ENCODE measurements at regions not wholly inside any gene's neighbourhood (a gene's known extent, or its start where the extent isn't known, plus 50 kb on each side); places are given as distances from the start of the nearest gene placed in this dataset.

DNA sequence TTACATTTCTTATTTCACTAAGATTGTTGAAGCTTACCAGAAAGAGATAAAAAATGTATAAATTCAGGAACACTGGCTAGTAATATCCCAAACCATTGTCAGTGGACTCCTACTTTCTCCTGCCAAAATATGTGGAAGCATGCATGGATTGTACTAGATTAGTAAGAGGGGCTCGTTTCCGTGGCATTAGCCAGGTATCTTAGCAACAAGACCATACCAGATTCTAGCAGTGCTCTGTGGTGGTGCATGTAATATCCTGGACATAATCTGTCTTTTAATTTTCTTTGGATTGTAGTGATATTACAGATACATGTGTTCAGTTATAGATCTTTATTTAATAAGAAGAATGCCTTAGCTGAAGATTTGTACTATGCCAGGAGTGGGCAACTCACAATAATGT, 371.9 kb upstream of the PITX2 start:
- TF ChIP-seq, protein P1, sequence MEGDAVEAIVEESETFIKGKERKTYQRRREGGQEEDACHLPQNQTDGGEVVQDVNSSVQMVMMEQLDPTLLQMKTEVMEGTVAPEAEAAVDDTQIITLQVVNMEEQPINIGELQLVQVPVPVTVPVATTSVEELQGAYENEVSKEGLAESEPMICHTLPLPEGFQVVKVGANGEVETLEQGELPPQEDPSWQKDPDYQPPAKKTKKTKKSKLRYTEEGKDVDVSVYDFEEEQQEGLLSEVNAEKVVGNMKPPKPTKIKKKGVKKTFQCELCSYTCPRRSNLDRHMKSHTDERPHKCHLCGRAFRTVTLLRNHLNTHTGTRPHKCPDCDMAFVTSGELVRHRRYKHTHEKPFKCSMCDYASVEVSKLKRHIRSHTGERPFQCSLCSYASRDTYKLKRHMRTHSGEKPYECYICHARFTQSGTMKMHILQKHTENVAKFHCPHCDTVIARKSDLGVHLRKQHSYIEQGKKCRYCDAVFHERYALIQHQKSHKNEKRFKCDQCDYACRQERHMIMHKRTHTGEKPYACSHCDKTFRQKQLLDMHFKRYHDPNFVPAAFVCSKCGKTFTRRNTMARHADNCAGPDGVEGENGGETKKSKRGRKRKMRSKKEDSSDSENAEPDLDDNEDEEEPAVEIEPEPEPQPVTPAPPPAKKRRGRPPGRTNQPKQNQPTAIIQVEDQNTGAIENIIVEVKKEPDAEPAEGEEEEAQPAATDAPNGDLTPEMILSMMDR (IDR thresholded peaks at IDR 0.05) = no peak

DNA sequence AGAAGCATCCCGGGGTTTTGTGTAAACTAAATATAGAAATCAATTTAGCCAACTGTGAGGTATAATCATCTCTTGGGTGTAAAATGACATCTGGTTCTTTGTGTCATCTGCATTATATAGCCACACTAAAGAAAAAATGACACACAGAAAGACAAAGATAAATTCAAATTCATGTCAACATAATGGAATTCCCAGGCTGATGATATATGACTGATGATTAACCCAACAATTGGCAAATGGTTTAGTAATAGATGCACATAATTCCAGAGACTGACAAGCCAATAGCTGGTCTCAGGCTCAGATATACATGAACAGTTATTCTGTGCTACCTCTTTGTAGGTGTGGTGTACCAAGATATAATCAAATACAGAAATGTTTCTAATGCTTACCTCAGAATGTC, 375.4 kb upstream of the PITX2 start:
- no peak overlapping the region for H3K27ac ChIP-seq
- TF ChIP-seq, protein P1 (IDR thresholded peaks at IDR 0.05) = no peak
- no peaks in the 10 kb centered on the region for H3K27me3 ChIP-seq
- no peaks in the 10 kb centered on the region for H3K4me1 ChIP-seq
- ATAC-seq (no peak), DNase-seq (no peak)
- WGBS, 2 donors = 78 to 86% methylated on average over 1 of the region's 1 CpG
- no peaks in the 10 kb centered on the region for H3K36me3 ChIP-seq
- H3K9me3 ChIP-seq = no peaks in the 10 kb centered on the region
- intact Hi-C loops (cut with DNase I) = no loop called here
- no peak overlapping the region for H3K4me3 ChIP-seq

More for the DNA sequence above, 371.9 kb upstream of the PITX2 start:
- DNase-seq (no peak), ATAC-seq (no peak)
- Histone ChIP-seq H3K4me1 (no peaks in the 10 kb centered on the region), H3K36me3 (no peaks in the 10 kb centered on the region), H3K9me3 (no peaks in the 10 kb centered on the region), H3K27ac (no peak overlapping the region), H3K4me3 (no peak overlapping the region), H3K27me3 (no peaks in the 10 kb centered on the region)
- 42 to 47% methylated on average over 2 of the region's 2 CpGs for WGBS, 2 donors
- intact Hi-C loops (cut with DNase I) = no loop called here

DNA sequence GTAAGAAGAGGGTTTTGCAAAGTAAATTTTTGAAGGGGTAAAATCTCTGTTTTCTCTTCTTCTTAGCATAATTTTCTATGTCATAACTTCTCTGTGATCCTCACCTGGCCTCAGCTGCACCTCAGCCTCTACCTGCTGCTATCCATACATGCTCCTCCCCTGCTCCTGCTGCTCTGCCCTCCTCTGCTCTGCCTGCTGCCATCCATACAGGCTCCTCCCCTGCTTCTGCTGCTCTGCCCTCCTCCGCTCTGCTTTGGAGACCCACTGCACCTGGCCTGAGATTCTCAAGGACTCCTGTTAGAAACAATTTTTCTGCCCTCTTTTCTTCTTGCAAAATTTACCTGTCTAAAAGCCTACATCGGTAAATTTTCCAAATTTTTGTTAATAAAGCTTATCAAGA, 388.6 kb upstream of the PITX2 start:
- 63 to 85% methylated on average over 2 of the region's 2 CpGs for whole genome bisulfite sequencing, 2 donors
- Histone ChIP-seq H3K4me3 (no peak overlapping the region), H3K4me1 (no peaks in the 10 kb centered on the region), H3K9me3 (no peaks in the 10 kb centered on the region), H3K27ac (no peak overlapping the region), H3K27me3 (no peaks in the 10 kb centered on the region), H3K36me3 (no peaks in the 10 kb centered on the region)
- ATAC-seq = no peak
- TF ChIP-seq, protein P1 (IDR thresholded peaks at IDR 0.05) = no peak
- intact Hi-C loops (cut with DNase I) = no loop called here
- no peak for DNase-seq

GRCh38 chr4:111013846-111014245, 391.0 kb upstream of the PITX2 start:
- intact Hi-C loops (cut with DNase I) = no loop called here

More at GRCh38 chr4:111013846-111014245, 391.0 kb upstream of the PITX2 start:
- TF ChIP-seq, protein P1 (IDR thresholded peaks at IDR 0.05) = no peak
- Histone ChIP-seq H3K4me1 (no peaks in the 10 kb centered on the region), H3K27ac (no peak overlapping the region), H3K9me3 (no peaks in the 10 kb centered on the region), H3K36me3 (no peaks in the 10 kb centered on the region), H3K4me3 (no peak overlapping the region), H3K27me3 (no peaks in the 10 kb centered on the region)
- WGBS, 2 donors = 78 to 86% methylated on average over 7 of the region's 7 CpGs
- ATAC-seq = no peak
- no peak for DNase-seq
